GM12875 (cell line): ENCODE measurements at regions not wholly inside any gene's neighbourhood (a gene's known extent, or its start where the extent isn't known, plus 50 kb on each side); places are given as distances from the start of the nearest gene placed in this dataset.
"Not testable (repeated sequence)": the region's sequence is repeated elsewhere in the genome, so short reads cannot be mapped to it uniquely, and the experiment has no call there.

ENCODE experiments used
- H3K4me3 ChIP-seq: one replicate; pipeline ENCODE4 v1.5.1; 2011; ENCODE audit warnings: low read depth, low read length, control low read depth
- CTCF ChIP-seq: IDR thresholded peaks from 2 replicates; pipeline ENCODE4 v1.5.1; 2011; ENCODE audit warnings: low read depth, mild to moderate bottlenecking, control low read depth, inconsistent platforms, low read length, moderate library complexity, borderline replicate concordance; ENCODE audit not compliant: insufficient read depth

- no peak for TF ChIP-seq CTCF
Measured at GRCh38 chr21:14675774-14676530, 129.8 kb upstream of the SAMSN1 start.

GRCh38 chr21:14673649-14674048, 127.5 kb upstream of the SAMSN1 start:
- TF ChIP-seq CTCF = no peak
- no peak overlapping the region for H3K4me3 ChIP-seq

More at GRCh38 chr21:14675774-14676530, 129.8 kb upstream of the SAMSN1 start:
- no peak overlapping the region for H3K4me3 ChIP-seq

- TF ChIP-seq CTCF = no peak
Measured at GRCh38 chr21:14672466-14672865, 126.4 kb upstream of the SAMSN1 start.

GRCh38 chr21:14670409-14670808, 124.3 kb upstream of the SAMSN1 start:
- no peak for TF ChIP-seq CTCF
- H3K4me3 ChIP-seq = no peak overlapping the region

More at GRCh38 chr21:14672466-14672865, 126.4 kb upstream of the SAMSN1 start:
- no peak overlapping the region for H3K4me3 ChIP-seq

- not testable (repeated sequence) for H3K4me3 ChIP-seq
Measured at GRCh38 chr21:14669092-14669491, 123.0 kb upstream of the SAMSN1 start.

- no peak overlapping the region for H3K4me3 ChIP-seq
- TF ChIP-seq CTCF = no peak
Measured at GRCh38 chr21:14657241-14658008, 111.3 kb upstream of the SAMSN1 start.

GRCh38 chr21:14646893-14647292, 100.8 kb upstream of the SAMSN1 start:
- H3K4me3 ChIP-seq = no peak overlapping the region
- TF ChIP-seq CTCF = no peak
